Ishikawa (cell line): ENCODE measurements at regions not wholly inside any gene's neighbourhood (a gene's known extent, or its start where the extent isn't known, plus 50 kb on each side); places are given as distances from the start of the nearest gene placed in this dataset.

Experiments
- EP300 ChIP-seq: IDR thresholded peaks from 2 replicates; pipeline ENCODE4 v1.6.1; 2012; ENCODE audit warnings: borderline replicate concordance
- TAF1 ChIP-seq: IDR thresholded peaks from 2 replicates; pipeline ENCODE4 v1.6.1; 2012; ENCODE audit warnings: low read depth, mild to moderate bottlenecking
- YY1 ChIP-seq: IDR thresholded peaks from 2 replicates; pipeline ENCODE4 v1.6.1; 2012; ENCODE audit warnings: low read depth

DNA sequence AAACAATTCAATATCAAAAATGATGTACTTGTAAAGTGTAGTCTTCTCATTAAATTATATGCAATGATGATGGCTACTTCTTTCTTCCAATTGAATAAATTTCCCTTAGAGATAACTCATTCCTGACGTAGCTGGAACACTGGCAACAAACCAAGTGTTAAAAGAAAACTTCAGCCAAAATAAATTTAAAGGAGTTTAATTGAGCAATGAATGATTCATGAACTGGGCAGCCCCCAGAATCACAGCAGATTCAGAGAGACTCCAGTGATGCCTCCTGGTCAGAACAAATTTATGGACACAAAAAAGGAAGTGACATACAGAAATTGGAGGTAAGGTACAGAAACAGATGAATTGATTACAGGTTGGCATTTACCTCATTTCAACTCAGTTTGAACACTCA lies 276.5 kb downstream of the DSC3 start:
- TF ChIP-seq EP300 (no peak), YY1 (no peak), TAF1 (no peak)
